DMS 273 treated with DMSO at 0.1 percent for 48 hours (cell line): ENCODE measurements at regions not wholly inside any gene's neighbourhood (a gene's known extent, or its start where the extent isn't known, plus 50 kb on each side); places are given as distances from the start of the nearest gene placed in this dataset.
A peak's percentile ranks its signal among the peaks of the same experiment; 100 is the strongest.
"Not testable (repeated sequence)": the region's sequence is repeated elsewhere in the genome, so short reads cannot be mapped to it uniquely, and the experiment has no call there.

Experiments used
- DNase-seq: peaks from one replicate; lab custom pipeline; 2025; lab: John Stamatoyannopoulos, UW

- DNase-seq: no peak
Observed at GRCh38 chr7:53387515-53387914, 352.1 kb downstream of the POM121L12 start.

- no peak for DNase-seq
Observed at GRCh38 chr7:53397911-53398310, 362.5 kb downstream of the POM121L12 start.

GRCh38 chr7:53398566-53398965, 363.1 kb downstream of the POM121L12 start:
- DNase-seq: no peak

- DNase-seq: no peak
Observed at GRCh38 chr7:53413021-53413420, 377.6 kb downstream of the POM121L12 start.

GRCh38 chr7:53415816-53416215, 380.4 kb downstream of the POM121L12 start:
- DNase-seq: no peak

- DNase-seq: no peak
Observed at GRCh38 chr7:53418834-53419482, 383.5 kb downstream of the POM121L12 start.

DNA sequence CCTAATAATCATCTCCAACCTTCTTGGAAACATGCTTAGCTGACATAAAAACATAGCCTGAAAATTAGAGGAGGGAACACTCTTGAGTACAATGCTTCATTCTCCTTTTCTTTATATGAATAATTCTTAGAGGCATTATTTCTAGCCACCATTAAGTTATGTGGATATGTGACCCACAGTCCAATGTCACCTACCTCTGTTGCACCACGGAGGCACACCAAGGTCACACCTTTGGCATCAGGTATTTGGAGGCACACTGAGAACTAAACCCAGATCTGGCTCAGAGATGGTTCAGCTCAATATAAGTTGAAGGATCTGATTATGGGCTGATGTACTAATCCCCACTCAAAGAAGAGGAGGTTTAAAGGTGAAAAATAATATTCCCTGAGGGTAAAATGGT, 385.1 kb downstream of the POM121L12 start:
- no peak for DNase-seq

GRCh38 chr7:53422291-53422690, 386.9 kb downstream of the POM121L12 start:
- DNase-seq: no peak

- DNase-seq: no peak
Observed at GRCh38 chr7:53426145-53426750, 390.8 kb downstream of the POM121L12 start.

DNA sequence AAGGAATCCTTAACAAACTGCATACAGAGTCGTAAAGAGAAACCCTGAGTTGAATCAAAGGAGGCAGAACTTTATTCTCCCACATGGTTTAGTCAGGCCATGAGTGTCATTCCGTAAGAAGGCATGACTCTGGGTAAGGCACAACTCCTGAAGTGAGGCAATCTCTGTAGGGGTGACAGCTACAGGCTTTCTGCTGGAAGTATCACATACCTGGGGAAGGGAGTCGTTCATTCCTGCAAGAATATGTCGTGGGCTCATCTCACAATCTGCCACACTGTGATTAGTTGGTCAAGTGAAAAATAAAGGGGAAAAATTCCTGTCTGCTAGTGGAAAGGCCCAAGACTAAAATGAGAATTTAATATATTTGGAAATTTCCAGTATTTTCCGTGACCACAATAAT, 392.6 kb downstream of the POM121L12 start:
- DNase-seq: no peak

DNA sequence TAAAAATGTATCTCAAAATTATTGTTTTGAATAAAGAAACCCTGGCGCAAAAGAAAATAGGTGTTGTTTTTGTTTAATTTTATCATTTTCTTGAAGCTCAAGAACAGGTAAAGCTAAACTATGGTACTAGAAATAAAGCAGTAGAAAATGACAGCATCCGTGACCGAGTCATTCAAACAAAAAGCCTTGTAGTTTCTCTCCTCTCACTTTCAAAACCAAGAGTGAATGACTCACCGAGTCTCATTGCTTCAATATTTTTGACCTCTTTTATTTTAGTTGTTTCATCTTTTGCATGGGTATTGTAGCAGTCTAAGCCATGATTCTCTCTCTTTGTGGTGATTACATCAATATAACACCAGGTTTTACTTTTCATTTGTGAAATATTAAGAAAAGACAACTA, 396.5 kb downstream of the POM121L12 start:
- DNase-seq: no peak

GRCh38 chr7:53437336-53437735, 401.9 kb downstream of the POM121L12 start:
- no peak for DNase-seq

- DNase-seq: no peak
Observed at GRCh38 chr7:53446170-53446569, 410.7 kb downstream of the POM121L12 start.

DNA sequence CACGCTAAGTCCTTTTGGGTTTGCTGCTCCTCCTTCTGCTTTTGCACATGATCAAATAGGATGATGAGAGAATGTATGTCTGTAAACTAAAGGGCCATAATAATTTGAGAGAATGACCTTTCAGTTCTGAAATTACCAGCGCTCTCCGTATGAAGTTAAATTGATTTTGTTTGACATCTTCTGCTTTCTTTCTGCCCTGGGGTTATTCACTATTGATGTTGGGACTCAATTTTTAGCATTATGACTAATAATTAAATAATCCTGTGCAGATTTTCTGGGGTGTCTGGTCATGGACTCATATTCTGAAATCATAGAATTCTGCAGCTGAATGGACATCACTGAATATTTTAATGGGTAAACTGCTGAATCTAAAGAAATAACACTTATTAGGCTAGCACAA, 423.2 kb downstream of the POM121L12 start:
- DNase-seq: no peak

DNA sequence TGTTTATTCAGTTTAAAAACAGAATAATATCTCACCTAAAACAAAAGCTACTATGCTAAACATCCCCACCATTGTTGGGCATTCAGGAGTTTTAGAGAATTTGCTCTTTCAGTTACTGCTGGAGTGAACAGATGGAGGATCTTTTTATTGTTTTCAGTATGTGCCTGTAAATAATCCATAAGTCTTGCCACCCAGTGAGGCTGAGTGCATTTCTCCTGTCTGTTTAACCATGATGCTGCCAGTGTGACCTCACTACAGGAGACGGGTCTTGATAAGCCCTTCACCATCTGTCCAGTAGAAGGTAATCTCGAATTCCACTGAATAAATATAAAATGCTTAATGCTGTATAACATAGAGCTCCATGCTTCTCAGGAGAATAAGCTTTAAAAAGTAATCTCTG, 430.9 kb downstream of the POM121L12 start:
- DNase-seq: peak; percentile 99

- peak; percentile 59 for DNase-seq
Observed at GRCh38 chr7:53470336-53470970, 435.0 kb downstream of the POM121L12 start.

- no peak for DNase-seq
Observed at GRCh38 chr7:53473371-53473770, 437.9 kb downstream of the POM121L12 start.

DNA sequence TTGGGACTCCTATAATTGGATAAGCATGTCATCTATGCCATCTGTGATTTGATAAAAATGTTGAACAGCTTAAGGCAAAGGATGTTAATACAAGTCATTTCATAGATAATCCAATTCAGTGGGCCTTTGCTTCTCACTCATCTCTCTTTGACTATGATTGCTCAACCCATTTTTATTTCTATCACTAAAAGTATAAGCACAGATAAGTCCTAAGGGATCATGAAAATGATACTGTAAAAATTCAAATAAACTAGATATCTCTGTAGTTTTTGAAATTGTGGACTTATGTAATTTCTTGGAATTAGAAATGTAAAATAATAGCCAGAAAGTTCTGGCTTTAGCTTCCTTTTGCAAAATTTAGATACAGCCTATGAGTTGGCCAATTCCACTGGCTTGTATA, 440.3 kb downstream of the POM121L12 start:
- no peak for DNase-seq

DNA sequence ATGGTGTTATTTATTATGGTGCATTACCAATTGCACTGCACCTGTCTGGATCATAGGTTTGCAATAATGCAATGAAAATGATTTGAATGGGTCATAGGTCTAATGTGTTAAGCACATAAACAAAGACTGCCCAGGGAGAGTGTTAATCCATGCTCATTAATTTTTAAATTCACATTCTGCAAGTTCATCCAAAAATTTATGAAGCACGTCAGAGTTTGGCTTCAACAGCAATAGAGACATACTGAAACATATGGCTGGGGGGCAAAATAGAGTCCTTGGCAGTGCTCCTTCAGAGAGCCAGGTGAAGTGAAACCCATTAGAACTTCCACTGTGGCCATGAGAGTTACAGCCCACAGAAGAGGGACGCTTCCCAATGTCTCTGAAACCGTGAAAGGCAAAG, 441.1 kb downstream of the POM121L12 start:
- DNase-seq: no peak

GRCh38 chr7:53485354-53485753, 449.9 kb downstream of the POM121L12 start:
- DNase-seq: peak; percentile 79

DNA sequence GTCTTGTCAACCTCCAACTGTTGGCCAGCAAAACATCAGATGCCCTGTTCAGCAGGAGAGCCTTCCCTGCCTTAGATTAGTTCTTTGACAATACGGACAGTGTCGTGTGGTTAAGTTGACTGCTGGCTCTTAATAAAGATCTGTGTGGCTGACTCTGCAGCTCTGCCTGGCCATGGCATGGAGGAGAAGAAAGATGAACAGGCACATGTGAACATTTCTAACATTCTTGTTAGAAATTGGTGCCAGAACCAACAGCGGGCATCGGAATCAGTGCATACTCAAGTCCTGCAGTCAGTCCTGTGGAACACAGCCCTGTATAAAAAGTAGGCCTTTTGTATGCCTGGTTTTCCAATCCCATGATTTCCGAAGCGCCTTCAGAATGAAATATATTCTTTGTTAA, 455.6 kb downstream of the POM121L12 start:
- no peak for DNase-seq

GRCh38 chr7:53495181-53495580, 459.7 kb downstream of the POM121L12 start:
- DNase-seq: not testable (repeated sequence)

GRCh38 chr7:53500076-53500475, 464.6 kb downstream of the POM121L12 start:
- no peak for DNase-seq

DNA sequence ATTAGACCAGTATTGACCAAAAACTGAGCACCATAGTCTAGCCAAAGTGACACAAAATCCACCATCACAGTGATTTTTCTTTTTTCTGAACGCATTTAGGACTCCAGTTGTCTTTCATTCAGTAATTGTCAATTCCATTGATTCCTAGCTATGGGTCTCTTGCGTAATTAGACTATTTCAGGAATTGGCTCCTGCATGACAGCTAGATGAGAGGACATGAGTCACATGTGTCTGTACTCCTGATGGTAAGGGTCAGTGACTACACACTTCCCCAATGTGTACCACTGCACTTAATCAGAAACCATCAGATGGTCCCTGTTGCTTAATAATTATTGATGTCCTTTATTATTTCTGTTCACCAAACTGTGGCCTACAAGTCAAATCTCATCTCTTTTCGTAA, 469.5 kb downstream of the POM121L12 start:
- DNase-seq: no peak
